ENCODE measurements at regions not wholly inside any gene's neighbourhood (a gene's known extent, or its start where the extent isn't known, plus 50 kb on each side); places are given as distances from the start of the nearest gene placed in this dataset.

DNA sequence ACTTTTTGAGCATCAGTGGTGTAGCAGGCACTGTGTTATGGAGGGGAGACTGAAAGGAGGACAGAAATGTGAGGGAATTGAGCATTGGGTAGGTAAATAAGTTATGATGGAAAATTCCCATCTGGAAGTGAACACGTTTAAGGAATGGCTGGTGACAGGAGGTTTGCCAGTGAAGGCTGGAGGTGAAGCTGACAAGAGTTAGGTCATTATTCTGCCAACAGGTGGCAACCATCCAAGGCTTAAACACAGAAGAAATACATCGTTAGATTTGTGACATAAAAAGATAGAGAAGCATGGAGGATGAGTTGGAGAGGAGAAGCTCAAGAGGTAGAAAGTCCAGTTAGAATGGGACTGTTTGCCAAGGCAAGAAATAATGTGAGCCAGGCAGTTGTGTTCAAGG lies 455.3 kb upstream of the SGCD start:
- FAIRE-seq, result no peak
- intact Hi-C loops (cut with DNase I), result no loop called here
- no peaks in the 10 kb centered on the region for H3K36me3 ChIP-seq (ENCODE audit: control insufficient read depth in 2 of 3, insufficient read depth in 3 of 3, low read length in 3 of 3)

GRCh38 chr5:155872629-155873220 lies 454.2 kb upstream of the SGCD start:
- Histone ChIP-seq H3K27me3 (ENCODE audit: control insufficient read depth, insufficient read depth, low read length) (no peaks in the 10 kb centered on the region), H3K9me3 (ENCODE audit: control insufficient read depth in 2 of 3, insufficient read depth in 1 of 3, low read length in 3 of 3) (no peaks in the 10 kb centered on the region), H3K4me1 (ENCODE audit: control insufficient read depth in 2 of 3, insufficient read depth in 2 of 3, low read depth in 1 of 3, low read length in 3 of 3) (no peaks in the 10 kb centered on the region), H3K36me3 (ENCODE audit: control insufficient read depth in 2 of 3, insufficient read depth in 3 of 3, low read length in 3 of 3) (no peaks in the 10 kb centered on the region), H3K4me3 (ENCODE audit: low read length in 3 of 3) (no peak overlapping the region), H3K27ac (ENCODE audit: low read depth in 2 of 2, low read length in 2 of 2) (no peak overlapping the region), H3K9ac (ENCODE audit: low read length in 3 of 3) (no peak overlapping the region)
- TF ChIP-seq CTCF (IDR thresholded peaks at IDR 0.05; ENCODE audit: borderline replicate concordance, extremely low read depth, insufficient read depth), result no peak
- FAIRE-seq (no peak), DNase-seq (no peak)
- intact Hi-C loops (cut with DNase I), result no loop called here

More for the DNA sequence above, 455.3 kb upstream of the SGCD start:
- no peaks in the 10 kb centered on the region for H3K9me3 ChIP-seq (ENCODE audit: control insufficient read depth in 2 of 3, insufficient read depth in 1 of 3, low read length in 3 of 3)
- no peaks in the 10 kb centered on the region for H3K4me1 ChIP-seq (ENCODE audit: control insufficient read depth in 2 of 3, insufficient read depth in 2 of 3, low read depth in 1 of 3, low read length in 3 of 3)
- H3K9ac ChIP-seq (ENCODE audit: low read length in 3 of 3), result no peak overlapping the region
- no peak overlapping the region for H3K4me3 ChIP-seq (ENCODE audit: low read length in 3 of 3)
- no peak for TF ChIP-seq CTCF (IDR thresholded peaks at IDR 0.05; ENCODE audit: borderline replicate concordance, extremely low read depth, insufficient read depth)
- no peaks in the 10 kb centered on the region for H3K27me3 ChIP-seq (ENCODE audit: control insufficient read depth, insufficient read depth, low read length)
- no peak overlapping the region for H3K27ac ChIP-seq (ENCODE audit: low read depth in 2 of 2, low read length in 2 of 2)
- DNase-seq, result no peak

DNA sequence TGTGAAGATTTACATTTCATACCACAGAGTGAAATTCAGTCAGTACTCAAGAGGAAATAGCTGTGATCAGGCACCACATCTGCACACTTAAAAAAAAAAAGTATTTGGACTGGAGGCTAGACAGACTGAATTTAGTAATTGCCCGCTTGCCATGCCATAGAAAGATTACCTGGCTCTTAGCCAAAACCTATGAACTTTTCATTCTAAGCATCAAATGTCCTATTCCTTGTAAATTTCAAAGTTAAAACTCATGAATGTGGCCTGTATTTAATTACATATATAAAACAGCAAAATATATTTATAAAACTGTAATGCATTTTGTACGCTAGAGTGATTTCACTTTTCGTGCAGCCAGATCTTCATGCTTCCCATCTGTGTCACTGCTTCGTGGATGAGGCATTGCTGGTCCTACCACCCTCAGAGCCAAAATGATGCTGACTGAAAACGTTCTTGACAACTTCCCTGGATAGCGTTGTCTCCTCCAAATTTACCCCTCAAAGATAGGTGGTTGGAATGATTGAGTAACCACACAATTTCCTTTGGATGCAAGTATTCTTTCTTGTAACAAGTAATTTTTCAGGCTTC lies 447.9 kb upstream of the SGCD start:
- FAIRE-seq (no peak), DNase-seq (no peak)
- H3K36me3 ChIP-seq (ENCODE audit: control insufficient read depth in 2 of 3, insufficient read depth in 3 of 3, low read length in 3 of 3), result no peaks in the 10 kb centered on the region
- intact Hi-C loops (cut with DNase I), result no loop called here
- H3K4me1 ChIP-seq (ENCODE audit: control insufficient read depth in 2 of 3, insufficient read depth in 2 of 3, low read depth in 1 of 3, low read length in 3 of 3), result no peaks in the 10 kb centered on the region
- no peak overlapping the region for H3K27ac ChIP-seq (ENCODE audit: low read depth in 2 of 2, low read length in 2 of 2)
- H3K27me3 ChIP-seq (ENCODE audit: control insufficient read depth, insufficient read depth, low read length), result no peaks in the 10 kb centered on the region
- no peaks in the 10 kb centered on the region for H3K9me3 ChIP-seq (ENCODE audit: control insufficient read depth in 2 of 3, insufficient read depth in 1 of 3, low read length in 3 of 3)
- H3K9ac ChIP-seq (ENCODE audit: low read length in 3 of 3), result no peak overlapping the region
- no peak for TF ChIP-seq CTCF (IDR thresholded peaks at IDR 0.05; ENCODE audit: borderline replicate concordance, extremely low read depth, insufficient read depth)
- no peak overlapping the region for H3K4me3 ChIP-seq (ENCODE audit: low read length in 3 of 3)

DNA sequence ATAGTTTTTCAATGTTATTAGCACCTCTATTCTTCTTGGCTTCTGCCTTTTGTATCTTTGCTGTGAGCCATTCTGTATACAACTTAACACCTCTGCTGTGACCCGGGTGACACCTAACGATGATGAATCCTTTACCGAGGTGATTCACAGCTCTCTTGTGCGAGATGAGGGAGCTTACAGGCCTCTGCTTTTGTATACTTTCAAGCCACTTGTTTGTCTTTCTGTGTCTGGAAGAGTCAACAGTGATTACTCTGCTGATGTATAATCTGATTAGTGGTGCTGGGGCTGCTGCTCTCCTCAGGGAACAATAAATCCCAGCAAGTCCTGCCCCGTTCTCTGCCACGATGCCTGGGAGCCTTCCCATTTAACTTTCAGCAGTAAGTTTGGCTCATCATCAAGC lies 442.9 kb upstream of the SGCD start:
- DNase-seq (no peak), FAIRE-seq (no peak)
- intact Hi-C loops (cut with DNase I), result no loop called here
- Histone ChIP-seq H3K9me3 (ENCODE audit: control insufficient read depth in 2 of 3, insufficient read depth in 1 of 3, low read length in 3 of 3) (no peaks in the 10 kb centered on the region), H3K27ac (ENCODE audit: low read depth in 2 of 2, low read length in 2 of 2) (no peak overlapping the region), H3K4me3 (ENCODE audit: low read length in 3 of 3) (no peak overlapping the region), H3K36me3 (ENCODE audit: control insufficient read depth in 2 of 3, insufficient read depth in 3 of 3, low read length in 3 of 3) (no peaks in the 10 kb centered on the region), H3K4me1 (ENCODE audit: control insufficient read depth in 2 of 3, insufficient read depth in 2 of 3, low read depth in 1 of 3, low read length in 3 of 3) (no peaks in the 10 kb centered on the region), H3K27me3 (ENCODE audit: control insufficient read depth, insufficient read depth, low read length) (no peaks in the 10 kb centered on the region), H3K9ac (ENCODE audit: low read length in 3 of 3) (no peak overlapping the region)
- no peak for TF ChIP-seq CTCF (IDR thresholded peaks at IDR 0.05; ENCODE audit: borderline replicate concordance, extremely low read depth, insufficient read depth)

All from kidney (tissue), 13 donors.